GM12878 (cell line): ENCODE measurements at regions not wholly inside any gene's neighbourhood (a gene's known extent, or its start where the extent isn't known, plus 50 kb on each side); places are given as distances from the start of the nearest gene placed in this dataset.

Experiments
- ASH2L ChIP-seq: fragments of 300-600, 200-600 bp; sonication (generic); IDR thresholded peaks from 2 replicates; pipeline ENCODE4 v1.6.1; 2017; ENCODE audit warnings: low read depth, mild to moderate bottlenecking, borderline replicate concordance
- BACH1 ChIP-seq: fragments of 450-650 bp; IDR thresholded peaks from 2 replicates; pipeline ENCODE4 v1.6.1; 2017; ENCODE audit warnings: mild to moderate bottlenecking, borderline replicate concordance
- BMI1 ChIP-seq: fragments of 450-650 bp; IDR thresholded peaks from 2 replicates; pipeline ENCODE4 v1.6.1; 2016; ENCODE audit warnings: mild to moderate bottlenecking, moderate library complexity, borderline replicate concordance
- FOXK2 ChIP-seq: fragments of 450-650 bp; IDR thresholded peaks from 2 replicates; pipeline ENCODE4 v1.6.1; 2017; ENCODE audit warnings: mild to moderate bottlenecking, moderate library complexity
- MEF2B ChIP-seq: fragments of 450-650 bp; IDR thresholded peaks from 2 replicates; pipeline ENCODE4 v1.6.1; 2018; ENCODE audit warnings: mild to moderate bottlenecking, moderate library complexity; ENCODE audit not compliant: partially characterized antibody, poor library complexity, severe bottlenecking
- NFYA ChIP-seq: IDR thresholded peaks from 2 replicates; pipeline ENCODE4 v1.6.1; 2011; ENCODE audit warnings: low read depth, mild to moderate bottlenecking, low read length, improper control_type of control experiment, borderline replicate concordance
- NR2C1 ChIP-seq: fragments of 450-650 bp; IDR thresholded peaks from 2 replicates; pipeline ENCODE4 v1.6.1; 2017; ENCODE audit warnings: antibody characterized with exemption, mild to moderate bottlenecking, moderate library complexity
- NRF1 ChIP-seq: conservative IDR thresholded peaks from 2 replicates; pipeline ENCODE4 v1.6.1; 2011; ENCODE audit warnings: mild to moderate bottlenecking, low read depth, low read length, improper control_type of control experiment
- RB1 ChIP-seq: fragments of 450-650 bp; formaldehyde crosslinking; IDR thresholded peaks from 2 replicates; pipeline ENCODE4 v1.6.1; 2017; ENCODE audit warnings: mild to moderate bottlenecking, borderline replicate concordance
- RBBP5 ChIP-seq: fragments of 200-600 bp; sonication (generic); conservative IDR thresholded peaks from 2 replicates; pipeline ENCODE4 v1.6.1; 2016
- RCOR1 ChIP-seq: conservative IDR thresholded peaks from 2 replicates; pipeline ENCODE4 v1.6.1; 2012; ENCODE audit warnings: low read depth, low read length, improper control_type of control experiment
- RUNX3 ChIP-seq: IDR thresholded peaks from 2 replicates; pipeline ENCODE4 v1.6.1; 2012; ENCODE audit warnings: low read length, inconsistent platforms
- SMARCA5 ChIP-seq: fragments of 450-650 bp; IDR thresholded peaks from 2 replicates; pipeline ENCODE4 v1.6.1; 2017; ENCODE audit warnings: mild to moderate bottlenecking
- TF ChIP-seq, protein P1 (sequence below): fragments of 450-650 bp; IDR thresholded peaks from 2 replicates; pipeline ENCODE4 v1.6.1; 2016; ENCODE audit warnings: mild to moderate bottlenecking
- TF ChIP-seq, protein P2 (sequence below): fragments of 450-650 bp; IDR thresholded peaks from 2 replicates; pipeline ENCODE4 v1.6.1; 2017; ENCODE audit warnings: mild to moderate bottlenecking, moderate library complexity
- TF ChIP-seq, protein P3 (sequence below): fragments of 450-650 bp; IDR thresholded peaks from 2 replicates; pipeline ENCODE4 v1.6.1; 2017; ENCODE audit warnings: low read depth, mild to moderate bottlenecking, moderate library complexity
- TF ChIP-seq, protein P4 (sequence below): fragments of 450-650 bp; formaldehyde crosslinking; IDR thresholded peaks from 2 replicates; pipeline ENCODE4 v1.4.0; 2022; ENCODE audit warnings: mild to moderate bottlenecking, moderate library complexity
- TF ChIP-seq, protein P5 (sequence below): fragments of 450-650 bp; formaldehyde crosslinking; IDR thresholded peaks from 2 replicates; pipeline ENCODE4 v1.5.0; 2022; ENCODE audit warnings: mild to moderate bottlenecking, missing genetic modification characterization

DNA sequence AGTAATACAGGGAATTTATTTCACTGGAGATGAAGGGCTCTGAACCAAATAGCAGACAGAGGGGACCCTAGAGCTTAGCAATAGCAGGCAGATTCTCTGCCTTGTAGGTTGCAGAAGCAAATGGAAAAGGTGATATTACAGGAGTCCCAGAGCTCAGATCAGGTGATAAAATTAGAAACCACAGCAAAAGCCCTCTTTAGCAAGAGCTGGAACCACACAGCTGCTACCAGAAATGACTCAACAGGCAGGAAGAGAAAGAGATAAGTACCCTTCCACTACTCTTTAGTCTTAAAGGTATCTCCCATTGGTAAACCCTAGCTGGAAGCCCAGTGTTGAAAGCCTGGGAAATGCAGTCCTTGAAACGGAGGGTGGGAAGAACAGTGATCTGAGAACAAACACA, 535.6 kb upstream of the GHITM start (continued):
- TF ChIP-seq, protein P1, sequence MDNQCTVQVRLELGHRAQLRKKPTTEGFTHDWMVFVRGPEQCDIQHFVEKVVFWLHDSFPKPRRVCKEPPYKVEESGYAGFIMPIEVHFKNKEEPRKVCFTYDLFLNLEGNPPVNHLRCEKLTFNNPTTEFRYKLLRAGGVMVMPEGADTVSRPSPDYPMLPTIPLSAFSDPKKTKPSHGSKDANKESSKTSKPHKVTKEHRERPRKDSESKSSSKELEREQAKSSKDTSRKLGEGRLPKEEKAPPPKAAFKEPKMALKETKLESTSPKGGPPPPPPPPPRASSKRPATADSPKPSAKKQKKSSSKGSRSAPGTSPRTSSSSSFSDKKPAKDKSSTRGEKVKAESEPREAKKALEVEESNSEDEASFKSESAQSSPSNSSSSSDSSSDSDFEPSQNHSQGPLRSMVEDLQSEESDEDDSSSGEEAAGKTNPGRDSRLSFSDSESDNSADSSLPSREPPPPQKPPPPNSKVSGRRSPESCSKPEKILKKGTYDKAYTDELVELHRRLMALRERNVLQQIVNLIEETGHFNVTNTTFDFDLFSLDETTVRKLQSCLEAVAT = no peak
- TF ChIP-seq BACH1 = no peak
- TF ChIP-seq RBBP5 = no peak
- TF ChIP-seq SMARCA5 = no peak
- no peak for TF ChIP-seq NR2C1
- no peak for TF ChIP-seq RCOR1
- no peak for TF ChIP-seq FOXK2
- TF ChIP-seq, protein P2, sequence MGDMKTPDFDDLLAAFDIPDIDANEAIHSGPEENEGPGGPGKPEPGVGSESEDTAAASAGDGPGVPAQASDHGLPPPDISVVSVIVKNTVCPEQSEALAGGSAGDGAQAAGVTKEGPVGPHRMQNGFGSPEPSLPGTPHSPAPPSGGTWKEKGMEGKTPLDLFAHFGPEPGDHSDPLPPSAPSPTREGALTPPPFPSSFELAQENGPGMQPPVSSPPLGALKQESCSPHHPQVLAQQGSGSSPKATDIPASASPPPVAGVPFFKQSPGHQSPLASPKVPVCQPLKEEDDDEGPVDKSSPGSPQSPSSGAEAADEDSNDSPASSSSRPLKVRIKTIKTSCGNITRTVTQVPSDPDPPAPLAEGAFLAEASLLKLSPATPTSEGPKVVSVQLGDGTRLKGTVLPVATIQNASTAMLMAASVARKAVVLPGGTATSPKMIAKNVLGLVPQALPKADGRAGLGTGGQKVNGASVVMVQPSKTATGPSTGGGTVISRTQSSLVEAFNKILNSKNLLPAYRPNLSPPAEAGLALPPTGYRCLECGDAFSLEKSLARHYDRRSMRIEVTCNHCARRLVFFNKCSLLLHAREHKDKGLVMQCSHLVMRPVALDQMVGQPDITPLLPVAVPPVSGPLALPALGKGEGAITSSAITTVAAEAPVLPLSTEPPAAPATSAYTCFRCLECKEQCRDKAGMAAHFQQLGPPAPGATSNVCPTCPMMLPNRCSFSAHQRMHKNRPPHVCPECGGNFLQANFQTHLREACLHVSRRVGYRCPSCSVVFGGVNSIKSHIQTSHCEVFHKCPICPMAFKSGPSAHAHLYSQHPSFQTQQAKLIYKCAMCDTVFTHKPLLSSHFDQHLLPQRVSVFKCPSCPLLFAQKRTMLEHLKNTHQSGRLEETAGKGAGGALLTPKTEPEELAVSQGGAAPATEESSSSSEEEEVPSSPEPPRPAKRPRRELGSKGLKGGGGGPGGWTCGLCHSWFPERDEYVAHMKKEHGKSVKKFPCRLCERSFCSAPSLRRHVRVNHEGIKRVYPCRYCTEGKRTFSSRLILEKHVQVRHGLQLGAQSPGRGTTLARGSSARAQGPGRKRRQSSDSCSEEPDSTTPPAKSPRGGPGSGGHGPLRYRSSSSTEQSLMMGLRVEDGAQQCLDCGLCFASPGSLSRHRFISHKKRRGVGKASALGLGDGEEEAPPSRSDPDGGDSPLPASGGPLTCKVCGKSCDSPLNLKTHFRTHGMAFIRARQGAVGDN = no peak
- no peak for TF ChIP-seq RB1
- no peak for TF ChIP-seq ASH2L
- TF ChIP-seq NRF1 = no peak
- TF ChIP-seq MEF2B = peak; percentile 41
- peak; percentile 96 for TF ChIP-seq RUNX3
- TF ChIP-seq, protein P3, sequence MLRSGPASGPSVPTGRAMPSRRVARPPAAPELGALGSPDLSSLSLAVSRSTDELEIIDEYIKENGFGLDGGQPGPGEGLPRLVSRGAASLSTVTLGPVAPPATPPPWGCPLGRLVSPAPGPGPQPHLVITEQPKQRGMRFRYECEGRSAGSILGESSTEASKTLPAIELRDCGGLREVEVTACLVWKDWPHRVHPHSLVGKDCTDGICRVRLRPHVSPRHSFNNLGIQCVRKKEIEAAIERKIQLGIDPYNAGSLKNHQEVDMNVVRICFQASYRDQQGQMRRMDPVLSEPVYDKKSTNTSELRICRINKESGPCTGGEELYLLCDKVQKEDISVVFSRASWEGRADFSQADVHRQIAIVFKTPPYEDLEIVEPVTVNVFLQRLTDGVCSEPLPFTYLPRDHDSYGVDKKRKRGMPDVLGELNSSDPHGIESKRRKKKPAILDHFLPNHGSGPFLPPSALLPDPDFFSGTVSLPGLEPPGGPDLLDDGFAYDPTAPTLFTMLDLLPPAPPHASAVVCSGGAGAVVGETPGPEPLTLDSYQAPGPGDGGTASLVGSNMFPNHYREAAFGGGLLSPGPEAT = no peak
- TF ChIP-seq, protein P4, sequence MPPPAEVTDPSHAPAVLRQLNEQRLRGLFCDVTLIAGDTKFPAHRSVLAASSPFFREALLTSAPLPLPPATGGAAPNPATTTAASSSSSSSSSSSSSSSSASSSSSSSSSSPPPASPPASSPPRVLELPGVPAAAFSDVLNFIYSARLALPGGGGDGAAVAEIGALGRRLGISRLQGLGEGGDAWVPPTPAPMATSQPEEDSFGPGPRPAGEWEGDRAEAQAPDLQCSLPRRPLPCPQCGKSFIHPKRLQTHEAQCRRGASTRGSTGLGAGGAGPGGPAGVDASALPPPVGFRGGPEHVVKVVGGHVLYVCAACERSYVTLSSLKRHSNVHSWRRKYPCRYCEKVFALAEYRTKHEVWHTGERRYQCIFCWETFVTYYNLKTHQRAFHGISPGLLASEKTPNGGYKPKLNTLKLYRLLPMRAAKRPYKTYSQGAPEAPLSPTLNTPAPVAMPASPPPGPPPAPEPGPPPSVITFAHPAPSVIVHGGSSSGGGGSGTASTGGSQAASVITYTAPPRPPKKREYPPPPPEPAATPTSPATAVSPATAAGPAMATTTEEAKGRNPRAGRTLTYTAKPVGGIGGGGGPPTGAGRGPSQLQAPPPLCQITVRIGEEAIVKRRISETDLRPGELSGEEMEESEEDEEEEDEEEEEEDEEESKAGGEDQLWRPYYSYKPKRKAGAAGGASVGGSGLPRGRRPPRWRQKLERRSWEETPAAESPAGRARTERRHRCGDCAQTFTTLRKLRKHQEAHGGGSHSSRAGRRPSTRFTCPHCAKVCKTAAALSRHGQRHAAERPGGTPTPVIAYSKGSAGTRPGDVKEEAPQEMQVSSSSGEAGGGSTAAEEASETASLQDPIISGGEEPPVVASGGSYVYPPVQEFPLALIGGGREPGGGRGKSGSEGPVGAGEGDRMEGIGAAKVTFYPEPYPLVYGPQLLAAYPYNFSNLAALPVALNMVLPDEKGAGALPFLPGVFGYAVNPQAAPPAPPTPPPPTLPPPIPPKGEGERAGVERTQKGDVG (CRISPR knock-in tag) = no peak
- no peak for TF ChIP-seq BMI1
- no peak for TF ChIP-seq NFYA
- TF ChIP-seq, protein P5, sequence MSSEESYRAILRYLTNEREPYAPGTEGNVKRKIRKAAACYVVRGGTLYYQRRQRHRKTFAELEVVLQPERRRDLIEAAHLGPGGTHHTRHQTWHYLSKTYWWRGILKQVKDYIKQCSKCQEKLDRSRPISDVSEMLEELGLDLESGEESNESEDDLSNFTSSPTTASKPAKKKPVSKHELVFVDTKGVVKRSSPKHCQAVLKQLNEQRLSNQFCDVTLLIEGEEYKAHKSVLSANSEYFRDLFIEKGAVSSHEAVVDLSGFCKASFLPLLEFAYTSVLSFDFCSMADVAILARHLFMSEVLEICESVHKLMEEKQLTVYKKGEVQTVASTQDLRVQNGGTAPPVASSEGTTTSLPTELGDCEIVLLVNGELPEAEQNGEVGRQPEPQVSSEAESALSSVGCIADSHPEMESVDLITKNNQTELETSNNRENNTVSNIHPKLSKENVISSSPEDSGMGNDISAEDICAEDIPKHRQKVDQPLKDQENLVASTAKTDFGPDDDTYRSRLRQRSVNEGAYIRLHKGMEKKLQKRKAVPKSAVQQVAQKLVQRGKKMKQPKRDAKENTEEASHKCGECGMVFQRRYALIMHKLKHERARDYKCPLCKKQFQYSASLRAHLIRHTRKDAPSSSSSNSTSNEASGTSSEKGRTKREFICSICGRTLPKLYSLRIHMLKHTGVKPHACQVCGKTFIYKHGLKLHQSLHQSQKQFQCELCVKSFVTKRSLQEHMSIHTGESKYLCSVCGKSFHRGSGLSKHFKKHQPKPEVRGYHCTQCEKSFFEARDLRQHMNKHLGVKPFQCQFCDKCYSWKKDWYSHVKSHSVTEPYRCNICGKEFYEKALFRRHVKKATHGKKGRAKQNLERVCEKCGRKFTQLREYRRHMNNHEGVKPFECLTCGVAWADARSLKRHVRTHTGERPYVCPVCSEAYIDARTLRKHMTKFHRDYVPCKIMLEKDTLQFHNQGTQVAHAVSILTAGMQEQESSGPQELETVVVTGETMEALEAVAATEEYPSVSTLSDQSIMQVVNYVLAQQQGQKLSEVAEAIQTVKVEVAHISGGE = no peak
